PC-9 (cell line): ENCODE measurements at regions not wholly inside any gene's neighbourhood (a gene's known extent, or its start where the extent isn't known, plus 50 kb on each side); places are given as distances from the start of the nearest gene placed in this dataset.

Experiments used
- BruUV-seq: library from RNA; stranded (reverse); fragments of 400-500 nt; replicated peaks from 2 replicates; lab custom pipeline; 2021; lab: Mats Ljungman, UMichigan
- CTCF ChIA-PET: fragments of 300-600 bp; sonication (Branson Sonifier 250); formaldehyde crosslinking; loops from one replicate; lab custom pipeline; 2022; ENCODE audit warnings: antibody characterized with exemption; lab: Charles Lee
- POLR2A ChIA-PET: fragments of 300-600 bp; sonication (Branson Sonifier 250); formaldehyde crosslinking; loops from one replicate; lab custom pipeline; 2022; ENCODE audit warnings: antibody characterized with exemption; ENCODE audit not compliant: unreplicated experiment; lab: Charles Lee
- DNase-seq, 2 experiments: peaks; one replicate each; pipeline versions ENCODE4 v3.0.0 to v3.0.0-alpha.2; 2015 to 2022; ENCODE audit warnings: mixed read lengths in 1 of 2
- H2AFZ ChIP-seq: fragments of 200-600 bp; sonication (generic); 2 replicates; pipeline ENCODE4 v1.8.1; 2017; ENCODE audit warnings: antibody characterized with exemption
- H3F3A ChIP-seq: fragments of 200-600 bp; sonication (generic); 2 replicates; pipeline ENCODE4 v1.8.1; 2017; ENCODE audit warnings: antibody characterized with exemption, mild to moderate bottlenecking, low read depth; ENCODE audit not compliant: insufficient read depth
- H3K27ac ChIP-seq: fragments of 200-600 bp; sonication (generic); 2 replicates; pipeline ENCODE4 v1.6.1; 2016; ENCODE audit warnings: mixed run types
- H3K27me3 ChIP-seq: fragments of 200-600 bp; sonication (generic); 2 replicates; pipeline ENCODE4 v1.6.1; 2016; ENCODE audit warnings: low read depth, mixed run types; ENCODE audit not compliant: insufficient read depth
- H3K36me3 ChIP-seq: fragments of 200-600 bp; sonication (generic); 2 replicates; pipeline ENCODE4 v1.6.1; 2016; ENCODE audit warnings: low read depth, mixed run types
- H3K4me1 ChIP-seq: fragments of 200-600 bp; sonication (generic); replicated peaks from 2 replicates; pipeline ENCODE4 v1.6.1; 2016; ENCODE audit warnings: mixed run types; ENCODE audit not compliant: insufficient read depth
- H3K4me2 ChIP-seq: fragments of 200-600 bp; sonication (generic); 2 replicates; pipeline ENCODE4 v1.6.1; 2017; ENCODE audit warnings: mixed run types
- H3K4me3 ChIP-seq: fragments of 200-600 bp; sonication (generic); 2 replicates; pipeline ENCODE4 v1.6.1; 2016; ENCODE audit warnings: mixed run types
- H3K79me2 ChIP-seq: fragments of 200-600 bp; sonication (generic); 2 replicates; pipeline ENCODE4 v1.6.1; 2017; ENCODE audit warnings: low read depth, mixed run types
- H3K9me2 ChIP-seq: fragments of 200-600 bp; sonication (generic); 2 replicates; pipeline ENCODE4 v1.8.1; 2017; ENCODE audit warnings: mild to moderate bottlenecking; ENCODE audit not compliant: insufficient read depth
- H3K9me3 ChIP-seq: fragments of 200-600 bp; sonication (generic); 2 replicates; pipeline ENCODE4 v1.8.1; 2016; ENCODE audit warnings: low read depth; ENCODE audit not compliant: insufficient read depth
- H4K20me1 ChIP-seq: fragments of 200-600 bp; sonication (generic); 2 replicates; pipeline ENCODE4 v1.8.1; 2017; ENCODE audit not compliant: insufficient read depth
- EZH2 ChIP-seq: fragments of 200-600 bp; sonication (generic); IDR thresholded peaks from 2 replicates; pipeline ENCODE4 v1.8.0; 2017; ENCODE audit warnings: antibody characterized with exemption, low read depth
- intact Hi-C: fragments of 100-400 bp; cut with micrococcal nuclease; formaldehyde crosslinking; loops from one replicate; pipeline ENCODE4 v1.10.0; 2022; ENCODE audit not compliant: unreplicated experiment
- TF ChIP-seq, protein P1 (sequence below): fragments of 200-600 bp; sonication (generic); conservative IDR thresholded peaks from 2 replicates; pipeline ENCODE4 v1.6.1; 2017; ENCODE audit warnings: mixed run types, antibody characterized with exemption, mild to moderate bottlenecking, moderate library complexity

GRCh38 chr4:188911199-188911598 is 772.0 kb downstream of the TRIML1 start:
- H3K4me1 ChIP-seq, result no peaks in the 10 kb centered on the region
- TF ChIP-seq EZH2, result no peak
- TF ChIP-seq, protein P1, sequence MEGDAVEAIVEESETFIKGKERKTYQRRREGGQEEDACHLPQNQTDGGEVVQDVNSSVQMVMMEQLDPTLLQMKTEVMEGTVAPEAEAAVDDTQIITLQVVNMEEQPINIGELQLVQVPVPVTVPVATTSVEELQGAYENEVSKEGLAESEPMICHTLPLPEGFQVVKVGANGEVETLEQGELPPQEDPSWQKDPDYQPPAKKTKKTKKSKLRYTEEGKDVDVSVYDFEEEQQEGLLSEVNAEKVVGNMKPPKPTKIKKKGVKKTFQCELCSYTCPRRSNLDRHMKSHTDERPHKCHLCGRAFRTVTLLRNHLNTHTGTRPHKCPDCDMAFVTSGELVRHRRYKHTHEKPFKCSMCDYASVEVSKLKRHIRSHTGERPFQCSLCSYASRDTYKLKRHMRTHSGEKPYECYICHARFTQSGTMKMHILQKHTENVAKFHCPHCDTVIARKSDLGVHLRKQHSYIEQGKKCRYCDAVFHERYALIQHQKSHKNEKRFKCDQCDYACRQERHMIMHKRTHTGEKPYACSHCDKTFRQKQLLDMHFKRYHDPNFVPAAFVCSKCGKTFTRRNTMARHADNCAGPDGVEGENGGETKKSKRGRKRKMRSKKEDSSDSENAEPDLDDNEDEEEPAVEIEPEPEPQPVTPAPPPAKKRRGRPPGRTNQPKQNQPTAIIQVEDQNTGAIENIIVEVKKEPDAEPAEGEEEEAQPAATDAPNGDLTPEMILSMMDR, result no peak
- H3K27ac ChIP-seq, result no peak overlapping the region
- H3K27me3 ChIP-seq, result no peaks in the 10 kb centered on the region
- H3K36me3 ChIP-seq, result no peaks in the 10 kb centered on the region
- POLR2A ChIA-PET, result no interaction called here
- no peak for DNase-seq
- no peaks in the 10 kb centered on the region for H3K9me3 ChIP-seq
- no peak overlapping the region for H3K4me2 ChIP-seq
- no peaks in the 10 kb centered on the region for H3F3A ChIP-seq
- H4K20me1 ChIP-seq, result no peaks in the 10 kb centered on the region
- CTCF ChIA-PET, result no interaction called here
- H3K79me2 ChIP-seq, result no peaks in the 10 kb centered on the region
- intact Hi-C loops, result no loop called here
- no peak overlapping the region for H3K4me3 ChIP-seq
- no peak overlapping the region for H2AFZ ChIP-seq
- H3K9me2 ChIP-seq, result no peaks in the 10 kb centered on the region
- BruUV-seq, result no TSS peak

- Histone ChIP-seq H3K4me2 (no peak overlapping the region), H3K27ac (no peak overlapping the region), H3K9me2 (no peaks in the 10 kb centered on the region), H3K4me3 (no peak overlapping the region), H3K79me2 (no peaks in the 10 kb centered on the region), H4K20me1 (no peaks in the 10 kb centered on the region), H3K4me1 (no peaks in the 10 kb centered on the region), H3F3A (no peaks in the 10 kb centered on the region), H3K36me3 (no peaks in the 10 kb centered on the region), H3K27me3 (no peaks in the 10 kb centered on the region), H2AFZ (no peak overlapping the region), H3K9me3 (no peaks in the 10 kb centered on the region)
- TF ChIP-seq, protein P1, result no peak
- no peak for TF ChIP-seq EZH2
- intact Hi-C loops, result no loop called here
- ChIA-PET POLR2A (no interaction called here), CTCF (no interaction called here)
- no TSS peak for BruUV-seq
- no peak for DNase-seq
Observed at GRCh38 chr4:188911707-188912106, 772.5 kb downstream of the TRIML1 start.

GRCh38 chr4:188915175-188915574 is 775.9 kb downstream of the TRIML1 start:
- POLR2A ChIA-PET, result no interaction called here
- Histone ChIP-seq H3K27ac (no peak overlapping the region), H3K4me1 (no peaks in the 10 kb centered on the region), H3F3A (no peaks in the 10 kb centered on the region), H2AFZ (no peak overlapping the region), H3K4me2 (no peak overlapping the region), H3K9me2 (no peaks in the 10 kb centered on the region), H3K4me3 (no peak overlapping the region), H3K79me2 (no peaks in the 10 kb centered on the region), H4K20me1 (no peaks in the 10 kb centered on the region), H3K27me3 (no peaks in the 10 kb centered on the region), H3K9me3 (no peaks in the 10 kb centered on the region), H3K36me3 (no peaks in the 10 kb centered on the region)
- DNase-seq, result no peak
- BruUV-seq, result no TSS peak
- intact Hi-C loops, result no loop called here
- CTCF ChIA-PET, result no interaction called here
- no peak for TF ChIP-seq EZH2
- TF ChIP-seq, protein P1, result no peak
